GM12878 (cell line): ENCODE measurements at regions not wholly inside any gene's neighbourhood (a gene's known extent, or its start where the extent isn't known, plus 50 kb on each side); places are given as distances from the start of the nearest gene placed in this dataset.

Experiments used
- CHD4 ChIP-seq: fragments of 200-600 bp; sonication (generic); IDR thresholded peaks from 2 replicates; pipeline ENCODE4 v1.6.1; 2016; ENCODE audit warnings: mild to moderate bottlenecking
- FOXM1 ChIP-seq: IDR thresholded peaks from 2 replicates; pipeline ENCODE4 v1.6.1; 2012; ENCODE audit warnings: low read depth, mild to moderate bottlenecking, inconsistent platforms, low read length, moderate library complexity
- GABPA ChIP-seq: IDR thresholded peaks from 2 replicates; pipeline ENCODE4 v1.6.1; 2014; ENCODE audit warnings: antibody characterized with exemption, low read depth, mild to moderate bottlenecking, inconsistent platforms
- GATAD2B ChIP-seq: fragments of 450-650 bp; conservative IDR thresholded peaks from 2 replicates; pipeline ENCODE4 v1.6.1; 2017; ENCODE audit warnings: low read depth, mild to moderate bottlenecking, moderate library complexity
- HDAC6 ChIP-seq: fragments of 200-600 bp; sonication (generic); IDR thresholded peaks from one replicate; pipeline ENCODE4 v1.8.0; 2017; ENCODE audit warnings: antibody characterized with exemption; ENCODE audit not compliant: unreplicated experiment
- JUND ChIP-seq: IDR thresholded peaks from 2 replicates; pipeline ENCODE4 v1.6.1; 2012; ENCODE audit warnings: low read depth, mild to moderate bottlenecking, low read length, improper control_type of control experiment, moderate library complexity
- MEF2A ChIP-seq: IDR thresholded peaks from 2 replicates; pipeline ENCODE4 v1.6.1; 2011; ENCODE audit warnings: low read depth, mild to moderate bottlenecking, low read length, moderate library complexity; ENCODE audit not compliant: insufficient read depth
- MYC ChIP-seq: IDR thresholded peaks from 2 replicates; pipeline ENCODE4 v1.6.1; 2011; ENCODE audit warnings: mild to moderate bottlenecking, low read length, moderate library complexity, inconsistent platforms; ENCODE audit not compliant: insufficient read depth, insufficient replicate concordance, insufficient read length, severe bottlenecking
- NBN ChIP-seq: fragments of 450-650 bp; IDR thresholded peaks from 2 replicates; pipeline ENCODE4 v1.6.1; 2016
- NFIC ChIP-seq: IDR thresholded peaks from 2 replicates; pipeline ENCODE4 v1.6.1; 2012; ENCODE audit warnings: low read depth, mild to moderate bottlenecking, inconsistent platforms, low read length, moderate library complexity
- NFYA ChIP-seq: IDR thresholded peaks from 2 replicates; pipeline ENCODE4 v1.6.1; 2011; ENCODE audit warnings: low read depth, mild to moderate bottlenecking, low read length, improper control_type of control experiment, borderline replicate concordance
- NR2C1 ChIP-seq: fragments of 450-650 bp; IDR thresholded peaks from 2 replicates; pipeline ENCODE4 v1.6.1; 2017; ENCODE audit warnings: antibody characterized with exemption, mild to moderate bottlenecking, moderate library complexity
- NR2F1 ChIP-seq: fragments of 450-650 bp; conservative IDR thresholded peaks from 2 replicates; pipeline ENCODE4 v1.6.1; 2017; ENCODE audit warnings: mild to moderate bottlenecking
- PAX8 ChIP-seq: fragments of 450-650 bp; IDR thresholded peaks from 2 replicates; pipeline ENCODE4 v1.6.1; 2017; ENCODE audit warnings: mild to moderate bottlenecking, moderate library complexity
- PML ChIP-seq: IDR thresholded peaks from 2 replicates; pipeline ENCODE4 v1.6.1; 2012; ENCODE audit warnings: low read length, inconsistent platforms
- POLR2A ChIP-seq: IDR thresholded peaks from 2 replicates; pipeline ENCODE4 v1.6.1; 2011; ENCODE audit warnings: low read depth, mild to moderate bottlenecking, low read length
- POLR2AphosphoS2 ChIP-seq: IDR thresholded peaks from 2 replicates; pipeline ENCODE4 v1.6.1; 2011; ENCODE audit warnings: low read depth, mild to moderate bottlenecking, low read length, improper control_type of control experiment, moderate library complexity
- RAD21 ChIP-seq: IDR thresholded peaks from 2 replicates; pipeline ENCODE4 v1.6.1; 2011; ENCODE audit warnings: mild to moderate bottlenecking, low read depth, low read length, moderate library complexity; ENCODE audit not compliant: insufficient read depth
- SIX5 ChIP-seq: IDR thresholded peaks from 2 replicates; pipeline ENCODE4 v1.6.1; 2011; ENCODE audit warnings: mild to moderate bottlenecking, low read depth, low read length, moderate library complexity; ENCODE audit not compliant: severe bottlenecking
- STAT1 ChIP-seq: fragments of 450-650 bp; conservative IDR thresholded peaks from 2 replicates; pipeline ENCODE4 v1.6.1; 2014; ENCODE audit warnings: antibody characterized with exemption, mild to moderate bottlenecking
- SUPT20H ChIP-seq: IDR thresholded peaks from 2 replicates; pipeline ENCODE4 v1.6.1; 2011; ENCODE audit warnings: low read depth, mild to moderate bottlenecking, low read length, moderate library complexity, borderline replicate concordance; ENCODE audit not compliant: control insufficient read depth
- TF ChIP-seq, protein P1 (sequence below): fragments of 450-650 bp; formaldehyde crosslinking; IDR thresholded peaks from 2 replicates; pipeline ENCODE4 v1.5.0; 2022; ENCODE audit warnings: mild to moderate bottlenecking, missing genetic modification characterization
- TF ChIP-seq, protein P2 (sequence below): IDR thresholded peaks from 2 replicates; pipeline ENCODE4 v1.6.1; 2011; ENCODE audit warnings: borderline replicate concordance, low read depth, mild to moderate bottlenecking, moderate library complexity, mixed read lengths, low read length; ENCODE audit not compliant: insufficient read depth; ENCODE audit errors: extremely low read length
- TF ChIP-seq, protein P3 (sequence below): fragments of 450-650 bp; IDR thresholded peaks from 2 replicates; pipeline ENCODE4 v1.6.1; 2017; ENCODE audit warnings: mild to moderate bottlenecking, low read depth, inconsistent platforms; ENCODE audit not compliant: poor library complexity, severe bottlenecking
- TF ChIP-seq, protein P4 (sequence below): fragments of 450-650 bp; IDR thresholded peaks from 2 replicates; pipeline ENCODE4 v1.6.1; 2017; ENCODE audit warnings: low read depth, mild to moderate bottlenecking, moderate library complexity

DNA sequence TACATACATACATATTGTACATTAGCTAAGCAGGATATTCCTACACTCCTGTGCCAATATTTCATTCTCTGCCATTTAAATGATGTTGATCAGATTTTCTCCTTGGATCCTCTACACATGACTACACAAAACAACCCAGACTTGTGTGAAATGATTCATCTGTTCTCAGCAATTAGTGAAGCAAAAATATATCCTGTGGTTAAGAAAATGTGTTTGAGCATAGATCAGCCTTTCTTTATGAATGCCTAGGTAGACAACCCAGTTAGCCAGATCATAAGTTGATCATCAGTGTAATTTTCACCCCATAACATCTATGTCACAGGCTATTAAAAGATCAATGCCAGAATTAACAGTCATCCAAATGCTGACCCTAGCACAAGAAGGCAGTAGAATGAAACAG, 275.2 kb upstream of the EDNRB start (continued):
- TF ChIP-seq NR2F1: peak; percentile 40; the same call in 1 of the 2 replicates
- no peak for TF ChIP-seq FOXM1
- no peak for TF ChIP-seq SUPT20H
- no peak for TF ChIP-seq MYC
- TF ChIP-seq SIX5: no peak
- TF ChIP-seq NFYA: no peak
- TF ChIP-seq CHD4: no peak
- TF ChIP-seq PML: no peak
- peak; percentile 32; the same call in 1 of the 2 replicates for TF ChIP-seq JUND
- TF ChIP-seq MEF2A: peak; percentile 85
- TF ChIP-seq NFIC: peak; percentile 74
- no peak for TF ChIP-seq PAX8
- TF ChIP-seq, protein P1, sequence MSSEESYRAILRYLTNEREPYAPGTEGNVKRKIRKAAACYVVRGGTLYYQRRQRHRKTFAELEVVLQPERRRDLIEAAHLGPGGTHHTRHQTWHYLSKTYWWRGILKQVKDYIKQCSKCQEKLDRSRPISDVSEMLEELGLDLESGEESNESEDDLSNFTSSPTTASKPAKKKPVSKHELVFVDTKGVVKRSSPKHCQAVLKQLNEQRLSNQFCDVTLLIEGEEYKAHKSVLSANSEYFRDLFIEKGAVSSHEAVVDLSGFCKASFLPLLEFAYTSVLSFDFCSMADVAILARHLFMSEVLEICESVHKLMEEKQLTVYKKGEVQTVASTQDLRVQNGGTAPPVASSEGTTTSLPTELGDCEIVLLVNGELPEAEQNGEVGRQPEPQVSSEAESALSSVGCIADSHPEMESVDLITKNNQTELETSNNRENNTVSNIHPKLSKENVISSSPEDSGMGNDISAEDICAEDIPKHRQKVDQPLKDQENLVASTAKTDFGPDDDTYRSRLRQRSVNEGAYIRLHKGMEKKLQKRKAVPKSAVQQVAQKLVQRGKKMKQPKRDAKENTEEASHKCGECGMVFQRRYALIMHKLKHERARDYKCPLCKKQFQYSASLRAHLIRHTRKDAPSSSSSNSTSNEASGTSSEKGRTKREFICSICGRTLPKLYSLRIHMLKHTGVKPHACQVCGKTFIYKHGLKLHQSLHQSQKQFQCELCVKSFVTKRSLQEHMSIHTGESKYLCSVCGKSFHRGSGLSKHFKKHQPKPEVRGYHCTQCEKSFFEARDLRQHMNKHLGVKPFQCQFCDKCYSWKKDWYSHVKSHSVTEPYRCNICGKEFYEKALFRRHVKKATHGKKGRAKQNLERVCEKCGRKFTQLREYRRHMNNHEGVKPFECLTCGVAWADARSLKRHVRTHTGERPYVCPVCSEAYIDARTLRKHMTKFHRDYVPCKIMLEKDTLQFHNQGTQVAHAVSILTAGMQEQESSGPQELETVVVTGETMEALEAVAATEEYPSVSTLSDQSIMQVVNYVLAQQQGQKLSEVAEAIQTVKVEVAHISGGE (CRISPR knock-in tag): no peak
- peak; percentile 7; the same call in 1 of the 2 replicates for TF ChIP-seq GABPA
- TF ChIP-seq, protein P2, sequence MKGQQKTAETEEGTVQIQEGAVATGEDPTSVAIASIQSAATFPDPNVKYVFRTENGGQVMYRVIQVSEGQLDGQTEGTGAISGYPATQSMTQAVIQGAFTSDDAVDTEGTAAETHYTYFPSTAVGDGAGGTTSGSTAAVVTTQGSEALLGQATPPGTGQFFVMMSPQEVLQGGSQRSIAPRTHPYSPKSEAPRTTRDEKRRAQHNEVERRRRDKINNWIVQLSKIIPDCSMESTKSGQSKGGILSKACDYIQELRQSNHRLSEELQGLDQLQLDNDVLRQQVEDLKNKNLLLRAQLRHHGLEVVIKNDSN: no peak
- no peak for TF ChIP-seq POLR2A
- no peak for TF ChIP-seq POLR2AphosphoS2
- no peak for TF ChIP-seq RAD21
- TF ChIP-seq, protein P3, sequence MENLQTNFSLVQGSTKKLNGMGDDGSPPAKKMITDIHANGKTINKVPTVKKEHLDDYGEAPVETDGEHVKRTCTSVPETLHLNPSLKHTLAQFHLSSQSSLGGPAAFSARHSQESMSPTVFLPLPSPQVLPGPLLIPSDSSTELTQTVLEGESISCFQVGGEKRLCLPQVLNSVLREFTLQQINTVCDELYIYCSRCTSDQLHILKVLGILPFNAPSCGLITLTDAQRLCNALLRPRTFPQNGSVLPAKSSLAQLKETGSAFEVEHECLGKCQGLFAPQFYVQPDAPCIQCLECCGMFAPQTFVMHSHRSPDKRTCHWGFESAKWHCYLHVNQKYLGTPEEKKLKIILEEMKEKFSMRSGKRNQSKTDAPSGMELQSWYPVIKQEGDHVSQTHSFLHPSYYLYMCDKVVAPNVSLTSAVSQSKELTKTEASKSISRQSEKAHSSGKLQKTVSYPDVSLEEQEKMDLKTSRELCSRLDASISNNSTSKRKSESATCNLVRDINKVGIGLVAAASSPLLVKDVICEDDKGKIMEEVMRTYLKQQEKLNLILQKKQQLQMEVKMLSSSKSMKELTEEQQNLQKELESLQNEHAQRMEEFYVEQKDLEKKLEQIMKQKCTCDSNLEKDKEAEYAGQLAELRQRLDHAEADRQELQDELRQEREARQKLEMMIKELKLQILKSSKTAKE: peak; percentile 78
- TF ChIP-seq NBN: 0 out of 2 replicates have a peak, but pooled peaks have one; percentile 26
- TF ChIP-seq, protein P4, sequence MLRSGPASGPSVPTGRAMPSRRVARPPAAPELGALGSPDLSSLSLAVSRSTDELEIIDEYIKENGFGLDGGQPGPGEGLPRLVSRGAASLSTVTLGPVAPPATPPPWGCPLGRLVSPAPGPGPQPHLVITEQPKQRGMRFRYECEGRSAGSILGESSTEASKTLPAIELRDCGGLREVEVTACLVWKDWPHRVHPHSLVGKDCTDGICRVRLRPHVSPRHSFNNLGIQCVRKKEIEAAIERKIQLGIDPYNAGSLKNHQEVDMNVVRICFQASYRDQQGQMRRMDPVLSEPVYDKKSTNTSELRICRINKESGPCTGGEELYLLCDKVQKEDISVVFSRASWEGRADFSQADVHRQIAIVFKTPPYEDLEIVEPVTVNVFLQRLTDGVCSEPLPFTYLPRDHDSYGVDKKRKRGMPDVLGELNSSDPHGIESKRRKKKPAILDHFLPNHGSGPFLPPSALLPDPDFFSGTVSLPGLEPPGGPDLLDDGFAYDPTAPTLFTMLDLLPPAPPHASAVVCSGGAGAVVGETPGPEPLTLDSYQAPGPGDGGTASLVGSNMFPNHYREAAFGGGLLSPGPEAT: peak; percentile 73; the same call in 1 of the 2 replicates
- TF ChIP-seq NR2C1: no peak
- no peak for TF ChIP-seq HDAC6
- TF ChIP-seq STAT1: no peak
- peak; percentile 31; the same call in 1 of the 2 replicates for TF ChIP-seq GATAD2B
